ENCODE measurements at regions not wholly inside any gene's neighbourhood (a gene's known extent, or its start where the extent isn't known, plus 50 kb on each side); places are given as distances from the start of the nearest gene placed in this dataset.

DNA sequence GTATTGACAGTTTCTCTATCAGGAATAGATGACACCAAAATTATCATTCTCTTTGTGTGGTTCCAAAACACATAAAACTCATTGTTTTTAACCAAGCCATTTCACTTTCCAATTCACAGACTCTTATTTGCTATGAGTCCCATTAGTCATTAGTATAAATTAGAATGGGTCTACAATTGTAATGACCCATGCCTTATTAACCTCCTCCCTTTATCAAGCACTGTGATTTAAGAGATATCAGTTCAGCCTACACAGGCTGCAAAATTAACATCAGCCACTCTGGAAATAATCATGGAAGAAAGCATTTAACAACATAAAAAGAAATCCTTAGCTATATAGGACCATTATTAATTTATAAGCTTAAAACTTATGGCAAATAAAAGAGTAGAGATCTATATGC, 440.6 kb downstream of the GBE1 start:
- no peak for TF ChIP-seq POLR2AphosphoS5 (IDR thresholded peaks at IDR 0.05)
- TF ChIP-seq, protein P1, sequence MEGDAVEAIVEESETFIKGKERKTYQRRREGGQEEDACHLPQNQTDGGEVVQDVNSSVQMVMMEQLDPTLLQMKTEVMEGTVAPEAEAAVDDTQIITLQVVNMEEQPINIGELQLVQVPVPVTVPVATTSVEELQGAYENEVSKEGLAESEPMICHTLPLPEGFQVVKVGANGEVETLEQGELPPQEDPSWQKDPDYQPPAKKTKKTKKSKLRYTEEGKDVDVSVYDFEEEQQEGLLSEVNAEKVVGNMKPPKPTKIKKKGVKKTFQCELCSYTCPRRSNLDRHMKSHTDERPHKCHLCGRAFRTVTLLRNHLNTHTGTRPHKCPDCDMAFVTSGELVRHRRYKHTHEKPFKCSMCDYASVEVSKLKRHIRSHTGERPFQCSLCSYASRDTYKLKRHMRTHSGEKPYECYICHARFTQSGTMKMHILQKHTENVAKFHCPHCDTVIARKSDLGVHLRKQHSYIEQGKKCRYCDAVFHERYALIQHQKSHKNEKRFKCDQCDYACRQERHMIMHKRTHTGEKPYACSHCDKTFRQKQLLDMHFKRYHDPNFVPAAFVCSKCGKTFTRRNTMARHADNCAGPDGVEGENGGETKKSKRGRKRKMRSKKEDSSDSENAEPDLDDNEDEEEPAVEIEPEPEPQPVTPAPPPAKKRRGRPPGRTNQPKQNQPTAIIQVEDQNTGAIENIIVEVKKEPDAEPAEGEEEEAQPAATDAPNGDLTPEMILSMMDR (IDR thresholded peaks at IDR 0.05) = no peak
- TF ChIP-seq POLR2A (IDR thresholded peaks at IDR 0.05) = no peak
- Histone ChIP-seq H3K36me3 (no peaks in the 10 kb centered on the region), H3K27ac (no peak overlapping the region), H3K9me3 (no peaks in the 10 kb centered on the region), H3K4me3 (no peak overlapping the region), H3K4me1 (replicated peaks) (no peaks in the 10 kb centered on the region), H3K27me3 (replicated peaks; ENCODE audit: insufficient read depth) (no peaks in the 10 kb centered on the region)
- no peak for DNase-seq (ENCODE audit: low spot score)
- intact Hi-C loops (cut with DNase I) = no loop called here

DNA sequence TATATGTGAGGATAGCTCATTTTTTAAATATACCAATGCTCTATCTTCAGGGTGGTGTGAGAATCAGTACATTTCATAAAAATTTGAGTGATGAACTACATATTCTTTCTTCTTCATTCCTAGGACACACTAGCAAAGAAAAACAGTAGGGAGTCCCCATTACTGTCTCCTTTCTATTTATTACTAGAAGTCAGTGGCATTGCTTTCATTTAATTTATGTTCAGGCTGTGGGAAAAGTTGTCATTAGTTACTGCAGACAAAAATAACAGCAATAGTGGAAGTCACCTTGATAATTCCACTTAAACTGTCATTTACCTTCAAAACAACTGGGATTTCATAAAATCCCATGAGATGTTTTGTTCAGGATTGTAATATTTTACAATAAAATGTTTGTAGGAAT, 446.4 kb downstream of the GBE1 start:
- H3K4me1 ChIP-seq (replicated peaks) = no peaks in the 10 kb centered on the region
- no peak overlapping the region for H3K27ac ChIP-seq
- H3K27me3 ChIP-seq (replicated peaks; ENCODE audit: insufficient read depth) = no peaks in the 10 kb centered on the region
- no peaks in the 10 kb centered on the region for H3K9me3 ChIP-seq
- no peak overlapping the region for H3K4me3 ChIP-seq
- no peak for DNase-seq (ENCODE audit: low spot score)
- intact Hi-C loops (cut with DNase I) = no loop called here
- TF ChIP-seq, protein P1 (IDR thresholded peaks at IDR 0.05) = no peak
- TF ChIP-seq POLR2A (IDR thresholded peaks at IDR 0.05) (no peak), POLR2AphosphoS5 (IDR thresholded peaks at IDR 0.05) (no peak)
- no peaks in the 10 kb centered on the region for H3K36me3 ChIP-seq

DNA sequence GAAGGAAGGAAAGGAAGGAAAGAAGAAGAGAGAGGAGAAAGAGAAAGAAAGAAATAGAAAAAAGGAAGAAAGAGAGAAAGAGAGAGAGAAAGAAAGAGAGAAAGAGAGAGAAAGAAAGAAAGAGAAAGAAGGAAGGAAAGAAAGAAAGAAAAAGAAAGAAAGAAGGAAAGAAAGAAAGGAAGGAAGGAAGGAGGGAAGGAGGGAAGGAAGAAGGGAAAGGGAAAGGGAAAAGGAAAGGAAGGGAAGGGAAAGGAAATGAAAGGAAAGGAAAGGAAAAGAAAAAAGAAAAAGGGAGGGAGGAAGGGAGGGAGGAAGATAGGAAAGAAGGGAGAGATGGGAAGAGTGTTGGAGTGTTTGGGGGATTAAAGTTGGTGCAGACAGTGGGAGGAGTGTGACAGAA, 450.1 kb downstream of the GBE1 start:
- TF ChIP-seq, protein P1 (IDR thresholded peaks at IDR 0.05) = no peak
- TF ChIP-seq POLR2AphosphoS5 (IDR thresholded peaks at IDR 0.05) (no peak), POLR2A (IDR thresholded peaks at IDR 0.05) (no peak)
- no peak overlapping the region for H3K4me3 ChIP-seq
- no peaks in the 10 kb centered on the region for H3K9me3 ChIP-seq
- no peaks in the 10 kb centered on the region for H3K4me1 ChIP-seq (replicated peaks)
- no peak overlapping the region for H3K27ac ChIP-seq
- intact Hi-C loops (cut with DNase I) = no loop called here
- no peaks in the 10 kb centered on the region for H3K27me3 ChIP-seq (replicated peaks; ENCODE audit: insufficient read depth)
- DNase-seq (ENCODE audit: low spot score) = no peak
- no peaks in the 10 kb centered on the region for H3K36me3 ChIP-seq

DNA sequence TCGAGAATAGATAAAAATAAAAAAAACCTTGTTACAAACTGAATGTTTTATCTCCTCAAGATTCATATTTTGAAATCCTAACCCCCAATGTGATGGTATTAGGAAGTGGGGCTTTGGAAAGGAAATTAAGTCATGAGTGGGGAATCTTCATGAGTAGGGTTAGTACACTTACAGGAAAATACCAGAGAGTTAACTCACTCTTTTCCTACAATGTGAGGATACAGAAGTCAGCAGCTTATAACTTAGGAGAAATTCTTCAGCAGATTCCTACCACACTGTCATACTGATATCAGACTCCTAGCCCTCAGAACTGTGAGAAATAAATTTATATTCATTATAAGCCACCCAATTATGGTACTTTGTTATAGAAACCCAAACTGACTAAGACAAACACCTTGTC, 453.1 kb downstream of the GBE1 start:
- 83% methylated on average over 1 of the region's 1 CpG for WGBS

DNA sequence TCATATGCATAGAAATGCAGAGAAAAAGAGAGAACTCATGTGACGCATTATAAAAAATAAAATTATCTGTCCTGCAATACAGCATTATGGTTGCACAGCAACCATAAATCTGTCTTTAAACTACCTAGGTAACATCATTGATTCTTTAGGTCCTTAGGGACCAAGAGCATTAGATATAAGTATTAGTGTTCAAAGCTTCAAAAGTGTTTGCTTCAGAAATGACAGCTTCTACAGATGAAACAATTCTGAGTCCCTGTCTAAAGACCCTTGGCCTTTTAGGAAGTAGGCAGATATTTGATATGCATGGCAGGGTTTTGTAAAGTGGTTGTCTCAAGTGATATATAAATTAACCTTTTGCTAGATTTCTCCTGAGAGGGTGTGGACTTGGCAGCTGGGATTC, 454.2 kb downstream of the GBE1 start:
- H3K9me3 ChIP-seq = no peaks in the 10 kb centered on the region
- no peaks in the 10 kb centered on the region for H3K36me3 ChIP-seq
- intact Hi-C loops (cut with DNase I) = no loop called here
- WGBS = 97% methylated on average over 1 of the region's 1 CpG
- no peaks in the 10 kb centered on the region for H3K4me1 ChIP-seq (replicated peaks)
- H3K27ac ChIP-seq = no peak overlapping the region
- DNase-seq (ENCODE audit: low spot score) = no peak
- no peak overlapping the region for H3K4me3 ChIP-seq
- TF ChIP-seq, protein P1 (IDR thresholded peaks at IDR 0.05) = no peak
- TF ChIP-seq POLR2A (IDR thresholded peaks at IDR 0.05) (no peak), POLR2AphosphoS5 (IDR thresholded peaks at IDR 0.05) (no peak)
- H3K27me3 ChIP-seq (replicated peaks; ENCODE audit: insufficient read depth) = no peaks in the 10 kb centered on the region

More for the DNA sequence above, 453.1 kb downstream of the GBE1 start:
- Histone ChIP-seq H3K4me3 (no peak overlapping the region), H3K27me3 (replicated peaks; ENCODE audit: insufficient read depth) (no peaks in the 10 kb centered on the region), H3K9me3 (no peaks in the 10 kb centered on the region), H3K36me3 (no peaks in the 10 kb centered on the region), H3K4me1 (replicated peaks) (no peaks in the 10 kb centered on the region), H3K27ac (no peak overlapping the region)
- intact Hi-C loops (cut with DNase I) = no loop called here
- DNase-seq (ENCODE audit: low spot score) = no peak
- TF ChIP-seq POLR2A (IDR thresholded peaks at IDR 0.05) (no peak), POLR2AphosphoS5 (IDR thresholded peaks at IDR 0.05) (no peak)
- TF ChIP-seq, protein P1 (IDR thresholded peaks at IDR 0.05) = no peak

Data from prostate gland (tissue), 2 donors.